CD14-positive monocyte (primary cell): ENCODE measurements at regions not wholly inside any gene's neighbourhood (a gene's known extent, or its start where the extent isn't known, plus 50 kb on each side); places are given as distances from the start of the nearest gene placed in this dataset.

Source experiments
- DNase-seq, 3 donors: peaks; one replicate each; pipeline ENCODE4 v3.0.0-alpha.2; 2011 to 2022
- H2AFZ ChIP-seq: 2 replicates; pipeline ENCODE4 v1.6.0; 2012; ENCODE audit warnings: mild to moderate bottlenecking, low read depth, low read length, inconsistent platforms; ENCODE audit not compliant: insufficient read depth, poor library complexity, severe bottlenecking
- H3K27ac ChIP-seq, 2 donors: 1 replicate in 1 of 2; 2 replicates in 1 of 2; pipeline ENCODE4 v1.5.1; 2012 to 2013; ENCODE audit warnings: low read length in 2 of 2, control low read depth in 1 of 2, inconsistent platforms in 1 of 2, low read depth in 1 of 2, mild to moderate bottlenecking in 1 of 2
- H3K27me3 ChIP-seq, 2 donors: one replicate each; pipeline versions ENCODE4 v1.6.0 to v1.6.1; 2011 to 2013; ENCODE audit warnings: low read length in 2 of 2; ENCODE audit not compliant: control insufficient read depth in 2 of 2, insufficient read depth in 2 of 2
- H3K36me3 ChIP-seq, 2 donors: replicated peaks in 1 of 2; 1 replicate in 1 of 2; 2 replicates in 1 of 2; pipeline versions ENCODE4 v1.5.1 to v1.6.1; 2012 to 2013; ENCODE audit warnings: low read length in 2 of 2, control low read depth in 1 of 2, inconsistent platforms in 1 of 2, mild to moderate bottlenecking in 1 of 2; ENCODE audit not compliant: insufficient read depth in 2 of 2, control insufficient read depth in 1 of 2
- H3K4me1 ChIP-seq, 2 donors: 1 replicate in 1 of 2; 2 replicates in 1 of 2; pipeline versions ENCODE4 v1.5.1 to v1.6.1; 2012 to 2013; ENCODE audit warnings: low read length in 2 of 2, control low read depth in 1 of 2, inconsistent platforms in 1 of 2, mild to moderate bottlenecking in 1 of 2, moderate library complexity in 1 of 2; ENCODE audit not compliant: insufficient read depth in 2 of 2, control insufficient read depth in 1 of 2
- H3K4me2 ChIP-seq: replicated peaks from 2 replicates; pipeline ENCODE3; 2012; ENCODE audit warnings: low read length, moderate library complexity, mild to moderate bottlenecking; ENCODE audit not compliant: poor library complexity, severe bottlenecking; ENCODE audit errors: extremely low read depth
- H3K4me3 ChIP-seq, 3 experiments: fragments of 200-600 bp in 1 of 3; sonication (generic) in 1 of 3; replicated peaks in 1 of 3; 1 replicate in 2 of 3; 2 replicates in 1 of 3; pipeline ENCODE4 v1.5.1; 2011 to 2013; ENCODE audit warnings: low read length in 3 of 3, mild to moderate bottlenecking in 3 of 3, control low read depth in 2 of 3, low read depth in 2 of 3, inconsistent platforms in 1 of 3, moderate library complexity in 1 of 3
- H3K79me2 ChIP-seq: 2 replicates; pipeline ENCODE4 v1.6.0; 2012; ENCODE audit warnings: mild to moderate bottlenecking, control low read depth, inconsistent platforms, low read length, moderate library complexity; ENCODE audit not compliant: insufficient read depth
- H3K9ac ChIP-seq: 2 replicates; pipeline ENCODE4 v1.6.0; 2017; ENCODE audit warnings: low read length, mild to moderate bottlenecking; ENCODE audit not compliant: insufficient read depth, poor library complexity, severe bottlenecking
- H3K9me3 ChIP-seq, 2 donors: replicated peaks in 1 of 2; 1 replicate in 1 of 2; 2 replicates in 1 of 2; pipeline versions ENCODE4 v1.5.1 to v1.6.1; 2012 to 2013; ENCODE audit warnings: low read length in 2 of 2, control low read depth in 1 of 2; ENCODE audit not compliant: control insufficient read depth in 1 of 2, insufficient read depth in 1 of 2
- H4K20me1 ChIP-seq: 2 replicates; pipeline ENCODE4 v1.6.0; 2012; ENCODE audit warnings: mild to moderate bottlenecking, low read length, control low read depth, moderate library complexity; ENCODE audit not compliant: insufficient read depth
- H3K27ac Mint-ChIP-seq, 7 donors: one replicate each; pipeline ENCODE4 v1.8.0; 2020; ENCODE audit warnings: mild to moderate bottlenecking in 7 of 7, mixed read lengths in 7 of 7, moderate library complexity in 6 of 7, inconsistent platforms in 2 of 7
- H3K27me3 Mint-ChIP-seq, 3 donors: one replicate each; pipeline ENCODE4 v1.8.0; 2021 to 2022; ENCODE audit warnings: low read depth in 3 of 3, mild to moderate bottlenecking in 3 of 3, mixed read lengths in 3 of 3, moderate library complexity in 3 of 3, inconsistent platforms in 1 of 3
- H3K36me3 Mint-ChIP-seq, 2 donors: one replicate each; pipeline ENCODE4 v1.8.0; 2020; ENCODE audit warnings: mixed read lengths in 2 of 2, inconsistent platforms in 1 of 2, mild to moderate bottlenecking in 1 of 2
- H3K4me1 Mint-ChIP-seq: one replicate; pipeline ENCODE4 v1.8.0; 2020; ENCODE audit warnings: mild to moderate bottlenecking, mixed read lengths
- H3K4me3 Mint-ChIP-seq, 2 donors: one replicate each; pipeline ENCODE4 v1.8.0; 2020; ENCODE audit warnings: mild to moderate bottlenecking in 2 of 2, mixed read lengths in 2 of 2, moderate library complexity in 1 of 2
- H3K9me3 Mint-ChIP-seq, 7 donors: one replicate each; pipeline ENCODE4 v1.8.0; 2020 to 2022; ENCODE audit warnings: mixed read lengths in 7 of 7, mild to moderate bottlenecking in 6 of 7, moderate library complexity in 6 of 7, inconsistent platforms in 2 of 7
- CTCF ChIP-seq: fragments of 200-600 bp; IDR thresholded peaks from one replicate; pipeline ENCODE4 v1.8.0; 2022; ENCODE audit warnings: antibody characterized with exemption, mild to moderate bottlenecking
- whole genome bisulfite sequencing: methylation state at CpG from one replicate; pipeline ENCODE4 v1.1.5; 2013; ENCODE audit warnings: missing lambda C conversion rate; ENCODE audit not compliant: insufficient coverage; 5-methylcytosine and 5-hydroxymethylcytosine counted together
- intact Hi-C, 2 donors: fragments of 100-400 bp; cut with micrococcal nuclease; formaldehyde crosslinking; loops; one replicate each; pipeline versions ENCODE4 v1.15.0 to v1.15.1; 2023

- H2AFZ ChIP-seq: no peak overlapping the region
- H3K4me3 ChIP-seq: no peak overlapping the region
- no peak overlapping the region for H3K4me3 Mint-ChIP-seq
- no peaks in the 10 kb centered on the region for H3K79me2 ChIP-seq
- no peaks in the 10 kb centered on the region for H3K9me3 ChIP-seq
- no peak for DNase-seq
- no peaks in the 10 kb centered on the region for H3K4me1 ChIP-seq
- H3K27me3 ChIP-seq: no peaks in the 10 kb centered on the region
- H3K27ac Mint-ChIP-seq: no peak overlapping the region
- no peaks in the 10 kb centered on the region for H4K20me1 ChIP-seq
- H3K27ac ChIP-seq: no peak overlapping the region
- peaks cover 0 to 7% (median 1%) of the 10 kb centered on the region in 7 donors for H3K9me3 Mint-ChIP-seq
- WGBS: no CpG with 5 or more reads among the region's 2 CpGs
- no peaks in the 10 kb centered on the region for H3K4me1 Mint-ChIP-seq
- H3K36me3 ChIP-seq: no peaks in the 10 kb centered on the region
- H3K4me2 ChIP-seq: no peak overlapping the region
- intact Hi-C loops: no loop called here
- H3K9ac ChIP-seq: no peak overlapping the region
- no peak for TF ChIP-seq CTCF
- no peaks in the 10 kb centered on the region for H3K36me3 Mint-ChIP-seq
- peaks cover 0 to 5% (median 2%) of the 10 kb centered on the region in 3 donors for H3K27me3 Mint-ChIP-seq
Measured at GRCh38 chr20:6993011-6993410, 225.5 kb downstream of the BMP2 start.

- intact Hi-C loops: no loop called here
- H3K36me3 Mint-ChIP-seq: no peaks in the 10 kb centered on the region
- WGBS: 100% methylated on average over 3 of the region's 7 CpGs
Measured at GRCh38 chr20:6993511-6993910, 226.0 kb downstream of the BMP2 start.

More at GRCh38 chr20:6993511-6993910, 226.0 kb downstream of the BMP2 start:
- H3K4me2 ChIP-seq: no peak overlapping the region
- no peaks in the 10 kb centered on the region for H3K9me3 ChIP-seq
- Mint-ChIP-seq H3K9me3 (peaks cover 0 to 7% (median 1%) of the 10 kb centered on the region in 7 donors), H3K4me3 (no peak overlapping the region), H3K27me3 (peaks cover 0 to 5% (median 2%) of the 10 kb centered on the region in 3 donors), H3K27ac (no peak overlapping the region), H3K4me1 (no peaks in the 10 kb centered on the region)
- no peak overlapping the region for H2AFZ ChIP-seq
- H3K79me2 ChIP-seq: no peaks in the 10 kb centered on the region
- H3K4me1 ChIP-seq: no peaks in the 10 kb centered on the region
- TF ChIP-seq CTCF: no peak
- DNase-seq: no peak
- H3K4me3 ChIP-seq: no peak overlapping the region
- H3K27ac ChIP-seq: no peak overlapping the region
- H4K20me1 ChIP-seq: no peaks in the 10 kb centered on the region
- no peaks in the 10 kb centered on the region for H3K36me3 ChIP-seq
- H3K27me3 ChIP-seq: no peaks in the 10 kb centered on the region
- no peak overlapping the region for H3K9ac ChIP-seq
